ENCODE measurements at regions not wholly inside any gene's neighbourhood (a gene's known extent, or its start where the extent isn't known, plus 50 kb on each side); places are given as distances from the start of the nearest gene placed in this dataset.

DNA sequence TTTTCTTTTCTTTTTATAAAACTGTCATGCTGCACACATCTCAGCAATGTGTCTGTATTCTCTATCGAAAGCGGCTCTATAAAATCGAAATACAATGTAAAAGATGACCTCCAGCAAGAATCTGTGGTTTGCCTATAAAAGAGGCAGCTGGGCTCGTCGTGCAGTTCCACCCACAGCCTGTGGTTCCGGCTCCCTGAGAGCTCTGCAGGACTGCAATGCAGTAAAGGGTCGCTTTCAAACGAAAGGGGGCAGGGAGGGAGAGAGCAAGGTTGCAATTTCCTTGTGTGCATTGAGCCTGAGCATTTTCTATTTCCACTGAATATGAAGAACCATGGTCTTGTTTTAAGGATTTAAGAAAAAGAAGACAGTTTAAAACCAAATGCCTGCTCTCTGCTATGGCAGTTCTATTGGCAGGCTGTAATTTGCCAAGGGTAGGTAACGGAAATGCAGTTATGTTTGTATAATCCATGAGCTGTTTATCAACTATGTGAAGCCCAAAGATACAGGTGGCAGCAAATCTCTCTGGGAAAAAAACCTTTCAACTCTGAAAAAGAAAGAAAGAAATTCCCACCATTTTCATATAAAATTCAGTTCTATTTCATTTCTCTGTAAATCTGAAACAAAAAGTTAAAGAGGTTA, 236.5 kb downstream of the HACE1 start:
- intact Hi-C loops (cut with micrococcal nuclease) = no loop called here
- DNase-seq (no peak), ATAC-seq (no peak)

DNA sequence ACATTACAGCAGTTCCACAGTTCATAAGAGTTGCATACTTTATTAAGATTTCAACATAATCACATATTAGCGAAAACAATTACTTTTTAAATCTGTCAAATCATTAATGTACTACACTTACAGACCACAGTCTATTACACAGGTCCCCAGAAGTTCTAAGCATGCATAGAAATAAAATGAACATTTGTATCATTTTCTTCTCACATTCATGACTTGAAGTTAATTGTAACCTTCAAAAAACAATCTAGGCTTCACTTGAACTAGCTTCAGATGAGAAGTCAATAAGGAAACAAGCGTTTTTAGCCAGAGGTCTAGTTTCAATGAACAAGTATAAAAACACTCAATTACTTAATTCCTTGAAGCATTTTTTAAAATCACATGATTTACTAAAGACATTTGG, 238.3 kb downstream of the HACE1 start:
- DNase-seq (no peak), ATAC-seq (no peak)
- intact Hi-C loops (cut with micrococcal nuclease) = no loop called here

DNA sequence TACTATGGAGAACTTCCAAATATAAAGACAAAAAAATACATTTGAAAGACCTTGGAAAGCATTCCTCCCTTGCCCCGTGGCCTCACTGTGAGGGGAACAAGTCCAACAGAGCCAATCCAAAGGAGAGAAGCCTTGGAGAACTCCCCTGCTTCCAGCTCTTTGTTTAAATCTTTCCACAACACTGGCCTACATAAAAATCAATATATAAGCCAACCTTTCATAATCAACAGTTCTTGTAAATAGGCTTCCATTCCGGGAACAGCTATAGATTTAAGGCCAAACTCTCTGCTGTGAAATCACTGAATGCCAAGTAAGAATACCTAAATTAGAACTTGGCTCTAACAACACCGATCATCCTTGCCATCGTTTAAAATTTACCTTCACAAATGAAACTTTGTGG, 242.1 kb downstream of the HACE1 start:
- no peak for ATAC-seq

DNA sequence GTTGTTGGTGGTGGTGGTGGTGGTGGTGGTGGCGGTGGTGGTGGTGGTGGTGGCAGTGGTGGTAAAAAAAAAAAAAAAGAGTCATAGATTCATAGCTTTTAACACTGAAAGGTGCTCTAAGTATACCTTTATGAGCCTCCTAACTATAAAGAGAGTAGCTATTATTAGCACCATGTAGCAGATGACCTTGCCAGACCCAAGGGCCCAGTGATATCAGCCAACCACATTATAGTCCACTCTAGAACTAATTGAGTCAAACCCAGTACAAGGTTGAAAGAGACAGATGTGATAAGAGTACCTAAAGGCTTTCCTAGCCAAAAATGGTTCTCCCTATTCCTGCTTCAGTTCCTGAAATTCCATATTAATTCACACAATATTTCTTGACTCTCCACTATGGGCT, 245.3 kb downstream of the HACE1 start:
- DNase-seq (no peak), ATAC-seq (peak; percentile 85)
- intact Hi-C loops (cut with micrococcal nuclease) = no loop called here

More for the DNA sequence above, 242.1 kb downstream of the HACE1 start:
- DNase-seq = no peak
- intact Hi-C loops (cut with micrococcal nuclease) = no loop called here

DNA sequence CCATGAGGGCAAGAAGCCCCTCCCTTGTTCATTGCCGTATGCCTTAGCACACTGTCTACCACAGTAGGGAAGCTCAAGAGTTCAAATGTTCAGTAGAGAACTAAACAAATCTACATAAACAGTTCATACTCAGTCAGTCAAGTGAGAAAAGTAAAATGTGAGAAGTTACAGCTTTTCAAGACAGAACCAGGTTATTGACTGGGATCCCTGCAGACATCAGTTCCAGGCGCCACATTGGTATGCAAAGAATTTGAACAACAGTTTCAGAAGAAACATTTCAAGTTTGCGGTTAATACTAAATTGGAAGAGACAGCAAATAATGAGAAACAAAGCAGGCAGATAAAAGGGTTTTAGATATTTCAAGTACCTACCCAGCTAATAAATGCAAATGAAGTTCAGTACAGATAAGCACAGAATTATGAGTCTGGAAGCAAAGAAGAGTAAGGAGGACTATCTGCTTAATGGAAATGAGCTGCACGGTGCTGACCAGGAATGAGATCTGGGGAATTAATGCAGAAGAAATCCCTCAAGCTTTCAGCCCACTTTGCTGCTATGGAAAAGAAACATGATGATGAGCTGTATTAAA, 246.2 kb downstream of the HACE1 start:
- intact Hi-C loops (cut with micrococcal nuclease) = no loop called here
- ATAC-seq = no peak
- no peak for DNase-seq

DNA sequence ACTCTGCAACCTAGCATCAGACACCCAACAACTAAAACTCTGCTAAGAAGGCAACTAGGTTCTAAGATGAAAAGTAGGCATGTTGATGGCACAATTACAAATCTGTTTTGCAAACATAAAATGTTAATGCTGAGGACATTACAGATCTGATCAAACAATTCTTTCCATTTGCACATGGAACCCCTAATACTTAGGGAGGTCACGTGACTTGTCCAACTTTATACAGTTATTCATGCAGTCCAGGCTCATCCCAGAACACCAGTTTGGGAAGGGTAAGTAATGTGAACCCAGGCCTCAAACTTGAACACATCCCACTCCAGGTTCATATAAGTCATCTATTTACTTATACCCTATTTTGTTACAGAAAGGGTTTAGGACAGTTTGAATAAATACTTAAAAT, 247.2 kb downstream of the HACE1 start:
- DNase-seq (no peak), ATAC-seq (no peak)

DNA sequence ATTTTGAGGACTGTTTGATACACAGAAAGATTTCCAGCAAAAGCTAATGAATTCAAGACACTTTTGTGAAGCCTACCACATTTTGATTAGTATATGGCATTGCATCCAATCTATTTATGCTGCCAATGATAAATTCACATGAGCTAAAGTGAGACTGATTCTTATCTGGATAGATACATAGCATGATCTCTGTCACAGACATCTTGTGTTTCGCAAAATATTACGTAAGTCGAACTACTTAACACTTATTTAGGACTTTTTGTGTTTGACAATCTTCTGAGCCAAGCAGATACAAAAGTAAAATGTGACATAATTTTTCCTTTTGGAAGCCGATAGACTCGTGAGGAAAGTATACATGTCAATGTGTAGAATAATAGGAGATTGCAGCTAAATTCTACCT, 251.6 kb downstream of the HACE1 start:
- intact Hi-C loops (cut with micrococcal nuclease) = no loop called here
- DNase-seq = no peak

More for the DNA sequence above, 247.2 kb downstream of the HACE1 start:
- intact Hi-C loops (cut with micrococcal nuclease) = no loop called here

DNA sequence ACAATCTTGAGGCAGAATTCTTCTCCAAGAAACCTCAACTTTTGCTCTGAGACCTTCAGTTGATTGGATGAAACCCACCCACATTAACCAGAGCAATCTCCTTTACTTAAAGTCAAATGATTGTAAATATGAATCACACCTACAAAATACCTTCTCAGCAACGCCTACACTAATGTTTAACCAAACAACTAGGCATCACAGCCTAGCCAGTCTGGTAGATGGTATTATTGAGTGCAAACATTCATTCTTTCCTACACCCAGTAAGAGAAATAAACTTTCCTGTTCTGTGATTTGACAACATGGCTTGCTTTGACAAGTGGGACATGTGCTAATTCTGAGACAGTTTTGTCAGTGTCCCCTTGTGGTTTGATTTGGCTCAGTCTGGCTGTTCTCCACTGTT, 252.2 kb downstream of the HACE1 start:
- no peak for ATAC-seq
- intact Hi-C loops (cut with micrococcal nuclease) = no loop called here
- no peak for DNase-seq

More for the DNA sequence above, 251.6 kb downstream of the HACE1 start:
- no peak for ATAC-seq

DNA sequence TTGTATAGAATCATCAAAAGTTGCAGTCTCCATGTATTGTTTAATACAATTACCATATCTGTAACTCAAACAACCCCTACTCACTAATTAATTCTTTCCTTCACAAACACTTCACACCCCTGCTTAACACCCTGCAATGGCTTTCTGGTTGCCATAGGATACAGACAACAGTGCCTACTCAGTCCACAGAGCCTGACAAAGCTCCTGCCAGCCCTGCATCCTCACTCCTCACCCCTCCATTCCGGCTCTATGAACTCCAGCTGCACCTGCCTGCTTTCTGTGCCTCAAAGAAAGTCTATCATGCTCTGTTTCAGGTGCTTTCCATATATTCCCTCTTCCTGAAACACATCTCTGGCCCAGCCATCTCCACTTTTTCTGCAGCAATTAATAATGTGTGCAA, 253.4 kb downstream of the HACE1 start:
- DNase-seq (no peak), ATAC-seq (no peak)
- intact Hi-C loops (cut with micrococcal nuclease) = no loop called here

DNA sequence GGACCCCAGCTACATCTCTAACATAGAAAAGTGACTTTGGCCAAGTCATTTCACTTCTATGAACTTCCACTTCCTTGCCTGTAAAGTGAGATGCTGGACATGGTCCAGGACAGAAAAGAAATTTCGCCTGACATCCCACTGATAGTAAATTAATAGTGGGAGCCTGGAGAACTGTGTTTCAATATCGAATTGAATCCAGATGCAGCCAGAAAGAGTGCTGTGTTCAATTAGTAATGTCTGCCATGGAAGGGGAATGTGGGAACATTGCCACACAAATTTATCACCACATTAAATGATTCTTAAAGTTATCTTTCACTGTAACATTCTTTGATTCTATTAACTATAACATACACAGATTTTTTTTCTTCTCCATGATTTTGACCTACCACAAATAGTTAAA, 255.0 kb downstream of the HACE1 start:
- no peak for DNase-seq
- ATAC-seq = no peak
- intact Hi-C loops (cut with micrococcal nuclease) = no loop called here

DNA sequence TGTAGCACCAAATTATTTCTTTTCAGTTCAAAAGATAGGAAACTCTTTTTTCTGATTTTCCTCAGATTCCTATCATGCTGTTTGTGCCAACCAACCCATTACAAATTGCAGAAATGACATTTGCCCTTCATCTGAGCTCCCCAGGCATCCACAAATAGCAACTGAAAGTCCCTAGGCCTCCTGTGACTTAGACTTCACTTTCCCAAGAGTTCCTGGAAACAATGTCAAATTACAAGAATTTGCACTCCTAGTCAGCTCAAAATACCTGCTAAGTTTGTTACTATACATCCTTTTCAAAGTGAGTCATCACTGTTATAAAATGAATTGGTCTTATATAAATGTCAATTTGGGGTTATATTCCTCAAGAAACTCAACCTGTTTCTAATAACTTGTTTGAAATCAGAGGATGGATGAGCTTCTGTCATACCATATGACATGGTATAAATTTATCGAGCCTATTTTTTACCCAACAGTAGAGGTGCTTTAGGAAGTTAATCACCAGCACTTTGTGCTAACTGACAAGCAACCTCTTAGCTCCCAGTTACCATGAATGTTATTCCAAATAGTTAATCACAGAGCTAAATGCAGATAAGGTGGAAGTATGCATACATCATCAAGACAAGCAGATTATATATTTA, 256.5 kb downstream of the HACE1 start:
- DNase-seq (no peak), ATAC-seq (no peak)
- intact Hi-C loops (cut with micrococcal nuclease) = no loop called here

DNA sequence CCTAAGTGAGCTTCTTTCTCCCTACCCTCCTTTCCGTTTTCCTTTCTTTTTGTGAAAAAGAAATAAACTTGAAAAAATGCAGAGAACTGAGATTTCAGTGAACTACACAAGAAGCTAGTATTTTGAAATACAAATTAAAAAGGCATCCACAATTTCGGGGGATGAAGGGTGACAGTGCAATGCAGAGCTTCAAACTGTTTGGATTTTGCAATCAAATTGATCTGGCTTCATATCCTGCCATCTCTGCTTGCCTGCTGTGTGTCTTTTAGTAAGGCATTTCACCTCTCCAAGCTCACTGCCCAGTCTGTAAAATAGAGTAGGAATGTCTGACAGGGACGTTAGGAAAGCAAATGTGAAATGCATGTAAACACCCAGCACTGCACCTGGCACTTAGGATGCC, 258.0 kb downstream of the HACE1 start:
- ATAC-seq (no peak), DNase-seq (no peak)
- intact Hi-C loops (cut with micrococcal nuclease) = no loop called here

DNA sequence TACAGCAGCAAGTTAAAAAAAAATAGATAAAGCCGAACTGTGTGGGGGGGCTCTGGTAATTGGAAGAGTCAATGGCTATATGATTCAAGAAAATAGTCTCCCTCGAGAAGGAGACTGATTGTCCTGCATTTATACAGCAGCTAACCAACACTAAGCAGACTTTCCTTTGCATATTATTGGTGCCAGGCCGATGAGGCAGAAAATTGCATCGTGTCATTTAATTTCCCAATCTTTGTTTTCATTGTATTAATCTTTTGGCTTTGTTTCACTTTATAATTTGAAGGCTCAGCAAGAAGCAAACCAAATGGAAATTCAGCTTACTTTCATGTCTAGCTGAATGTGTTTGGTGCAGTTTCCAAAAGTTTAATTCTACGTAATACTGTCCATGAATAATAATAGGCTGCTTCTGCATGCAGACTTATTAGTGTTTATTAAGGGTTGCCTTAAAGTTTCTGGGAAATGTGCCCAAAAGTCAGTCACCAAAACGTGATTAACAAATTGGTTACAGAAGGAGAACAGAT, 258.5 kb downstream of the HACE1 start:
- intact Hi-C loops (cut with micrococcal nuclease) = no loop called here
- DNase-seq = no peak

DNA sequence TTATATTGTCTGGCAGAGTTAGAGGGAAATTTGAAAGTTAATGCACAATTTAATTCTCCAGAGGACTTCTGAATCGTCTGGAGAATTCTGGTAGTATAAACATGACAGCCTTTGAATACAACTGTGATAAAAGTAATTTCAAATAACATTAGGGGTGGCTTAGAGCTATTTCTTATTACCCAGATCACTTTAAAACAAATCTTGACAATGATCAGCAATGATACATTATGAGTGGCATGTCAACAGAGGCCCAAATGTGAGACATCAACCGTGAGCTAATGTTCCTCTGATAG, 259.1 kb downstream of the HACE1 start:
- intact Hi-C loops (cut with micrococcal nuclease) = no loop called here
- DNase-seq (no peak), ATAC-seq (no peak)

More for the DNA sequence above, 258.5 kb downstream of the HACE1 start:
- no peak for ATAC-seq

DNA sequence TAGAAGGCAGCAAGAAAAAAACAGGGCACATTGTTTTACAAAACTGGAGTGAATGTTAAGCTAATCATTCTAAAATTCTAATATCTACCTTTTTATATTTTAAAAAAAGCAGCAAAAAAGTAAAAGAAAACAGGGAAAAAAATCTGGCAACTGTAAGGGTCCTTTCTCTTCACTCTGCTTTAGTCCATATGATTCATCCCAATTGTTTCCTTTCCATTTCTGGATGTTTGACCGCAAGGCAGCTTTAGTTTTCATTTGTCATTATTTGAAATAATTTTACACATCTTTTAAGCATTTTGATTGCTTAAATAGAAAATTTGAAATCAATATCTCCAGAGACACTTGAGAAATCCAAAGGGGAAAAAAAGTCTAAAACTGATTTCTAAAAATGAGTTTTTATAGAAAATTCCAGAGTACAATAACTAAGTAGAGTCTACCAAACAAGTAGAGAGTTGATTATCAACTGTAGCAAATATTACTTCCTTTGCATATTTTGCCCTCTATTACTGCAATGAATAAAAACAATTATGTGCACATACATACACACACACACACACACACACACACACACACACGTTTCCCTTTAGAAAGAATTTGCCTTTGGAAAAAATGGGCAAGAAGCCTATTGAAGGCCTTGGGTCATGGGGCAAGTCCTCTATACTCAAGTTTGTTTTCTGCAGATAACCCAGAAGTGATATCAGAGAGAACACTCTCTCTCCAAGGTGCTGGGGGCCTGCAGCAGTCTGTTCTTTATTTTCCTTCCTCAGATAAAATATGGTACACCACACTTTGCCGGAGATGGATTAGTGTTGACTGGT, 259.7 kb downstream of the HACE1 start:
- DNase-seq = no peak
- no peak for ATAC-seq
- intact Hi-C loops (cut with micrococcal nuclease) = no loop called here

DNA sequence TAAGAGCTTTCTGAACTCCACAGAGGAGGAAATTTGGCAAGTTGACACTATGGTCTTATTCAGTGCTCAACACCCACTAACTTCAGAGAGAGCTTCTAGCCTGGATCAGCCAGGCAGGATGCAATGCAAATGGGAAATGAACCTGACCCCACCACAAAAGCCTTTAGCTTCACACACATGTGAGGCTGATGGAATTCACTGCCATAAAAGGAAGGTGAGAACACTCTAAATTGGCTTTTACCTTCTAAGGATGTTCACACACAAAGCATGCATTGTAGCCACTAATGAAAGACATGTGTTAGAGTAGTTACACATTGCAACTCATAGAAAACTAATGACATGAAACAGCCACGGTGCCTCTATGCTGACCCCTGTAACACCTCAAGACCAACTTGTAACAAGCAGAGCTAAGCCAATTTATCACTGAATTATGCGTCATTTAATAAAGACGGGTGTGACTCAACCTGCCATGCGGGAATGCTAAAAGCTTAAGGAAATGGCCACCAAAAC, 262.1 kb downstream of the HACE1 start:
- intact Hi-C loops (cut with micrococcal nuclease) = no loop called here
- DNase-seq (no peak), ATAC-seq (no peak)

DNA sequence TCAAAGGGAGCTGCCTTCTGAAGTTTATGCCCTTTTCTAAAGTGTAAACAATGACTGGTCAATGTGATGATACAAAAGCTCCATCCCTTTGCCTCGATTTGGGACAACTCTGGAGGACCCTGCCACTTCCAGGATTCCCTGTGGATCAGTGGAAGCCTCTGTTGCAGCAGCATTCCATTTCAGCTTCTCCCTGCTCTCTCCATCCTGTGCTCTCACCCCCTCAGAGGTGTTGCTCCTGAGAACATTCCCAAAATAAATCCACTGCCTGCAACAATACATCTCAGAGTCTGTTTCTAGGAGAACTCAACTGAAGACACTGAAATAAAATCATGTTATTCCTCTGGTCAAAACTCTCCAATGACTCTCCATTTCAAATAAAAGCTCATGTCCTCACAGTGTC, 263.6 kb downstream of the HACE1 start:
- DNase-seq (no peak), ATAC-seq (no peak)
- intact Hi-C loops (cut with micrococcal nuclease) = no loop called here

DNA sequence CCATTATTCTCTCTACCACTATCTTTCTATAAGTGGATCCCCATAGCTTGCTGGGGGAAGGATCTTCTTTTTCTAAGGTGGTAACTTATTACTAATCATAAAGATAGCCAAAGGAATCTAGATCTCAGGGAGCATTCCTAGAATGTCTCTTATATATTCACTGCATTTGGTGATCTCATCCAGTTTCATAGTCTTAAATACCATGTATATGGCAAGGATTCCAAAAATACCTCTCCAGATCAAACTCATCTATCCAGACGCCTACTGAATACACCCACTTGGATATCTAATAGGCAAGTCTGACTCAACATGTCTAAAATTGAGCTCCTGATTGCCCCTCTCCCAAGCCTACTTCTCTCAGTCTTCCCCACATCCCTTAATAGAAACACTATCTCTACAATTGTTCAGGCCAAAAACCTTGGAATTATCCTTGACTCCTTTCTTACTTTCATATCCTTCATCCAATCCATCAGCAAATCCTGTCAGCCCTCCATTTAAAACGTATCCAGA, 264.4 kb downstream of the HACE1 start:
- intact Hi-C loops (cut with micrococcal nuclease) = no loop called here
- no peak for DNase-seq
- ATAC-seq = no peak

DNA sequence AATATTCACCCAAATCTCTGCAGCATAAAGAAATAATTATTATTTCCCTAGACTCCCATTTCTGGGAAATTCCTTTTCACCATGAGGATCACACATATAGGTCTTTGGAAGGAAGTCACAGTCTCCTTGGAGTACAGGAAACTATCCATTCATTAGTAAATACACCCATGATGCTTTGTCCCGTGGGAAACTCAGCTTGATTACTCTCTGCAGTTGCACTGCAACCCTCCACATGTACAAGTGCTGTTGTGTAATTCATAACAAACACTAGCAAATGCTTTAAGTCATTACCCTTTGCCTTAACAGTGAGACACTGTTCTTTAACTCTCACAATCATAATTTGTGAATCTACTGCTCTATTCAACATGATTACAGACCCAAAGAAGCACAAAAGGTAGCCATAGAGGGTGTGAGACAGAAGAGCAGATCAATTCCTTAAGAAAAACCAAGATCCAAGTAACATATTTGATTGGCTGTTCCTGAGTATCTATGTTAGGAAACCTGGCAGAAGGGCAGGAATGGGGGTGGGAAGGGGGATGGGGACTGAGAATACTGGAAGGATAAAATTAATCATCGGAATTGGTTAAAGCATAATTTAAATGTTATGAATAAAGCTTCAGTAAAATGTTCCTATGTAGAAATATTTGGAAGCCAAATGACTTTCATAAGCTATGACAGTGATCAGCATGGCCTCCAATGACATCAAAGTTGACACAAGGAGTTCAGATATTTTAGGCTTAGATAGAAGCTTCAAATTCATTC, 268.0 kb downstream of the HACE1 start:
- no peak for DNase-seq
- ATAC-seq = no peak
- intact Hi-C loops (cut with micrococcal nuclease) = no loop called here
